ENCODE measurements at regions not wholly inside any gene's neighbourhood (a gene's known extent, or its start where the extent isn't known, plus 50 kb on each side); places are given as distances from the start of the nearest gene placed in this dataset.

GRCh38 chr22:22785316-22786065 lies 102.1 kb upstream of the IGLL5 start:
- intact Hi-C loops (cut with micrococcal nuclease; ENCODE audit: unreplicated experiment), result no loop called here
- CTCF ChIA-PET, result no interaction called here

GRCh38 chr22:22786301-22787115 lies 101.1 kb upstream of the IGLL5 start:
- no peak for TF ChIP-seq CTCF (conservative IDR thresholded peaks at IDR 0.05; ENCODE audit: low read depth, low read length)
- no peak for TF ChIP-seq EZH2 (IDR thresholded peaks at IDR 0.05; ENCODE audit: borderline replicate concordance, low read depth, low read length, poor library complexity, severe bottlenecking)
- Histone ChIP-seq H3K9me3 (ENCODE audit: low read depth, low read length, poor library complexity, severe bottlenecking) (no peaks in the 10 kb centered on the region), H3K27me3 (replicated peaks; ENCODE audit: insufficient read depth, low read depth, low read length, poor library complexity) (peaks cover 14% of the 10 kb centered on the region), H3K36me3 (ENCODE audit: insufficient read depth, low read length, poor library complexity, severe bottlenecking) (no peaks in the 10 kb centered on the region), H3K4me1 (ENCODE audit: insufficient read depth, low read length, poor library complexity, severe bottlenecking) (no peaks in the 10 kb centered on the region), H3K4me3 (ENCODE audit: low read depth, low read length, poor library complexity, severe bottlenecking) (no peak overlapping the region), H3K27ac (ENCODE audit: low read depth, low read length, poor library complexity, severe bottlenecking) (no peak overlapping the region)
- DNase-seq (ENCODE audit: low spot score), result no peak
- BruUV-seq (replicated peaks), result no TSS peak
- intact Hi-C loops (cut with micrococcal nuclease; ENCODE audit: unreplicated experiment), result no loop called here
- POLR2A ChIA-PET (ENCODE audit: low non-redundant PET), result no interaction called here
- CTCF ChIA-PET, result no interaction called here

More at GRCh38 chr22:22785316-22786065, 102.1 kb upstream of the IGLL5 start:
- Histone ChIP-seq H3K4me1 (ENCODE audit: insufficient read depth, low read length, poor library complexity, severe bottlenecking) (no peaks in the 10 kb centered on the region), H3K36me3 (ENCODE audit: insufficient read depth, low read length, poor library complexity, severe bottlenecking) (no peaks in the 10 kb centered on the region), H3K4me3 (ENCODE audit: low read depth, low read length, poor library complexity, severe bottlenecking) (no peak overlapping the region), H3K27ac (ENCODE audit: low read depth, low read length, poor library complexity, severe bottlenecking) (no peak overlapping the region), H3K9me3 (ENCODE audit: low read depth, low read length, poor library complexity, severe bottlenecking) (no peaks in the 10 kb centered on the region), H3K27me3 (replicated peaks; ENCODE audit: insufficient read depth, low read depth, low read length, poor library complexity) (peaks cover 14% of the 10 kb centered on the region)
- no TSS peak for BruUV-seq (replicated peaks)
- TF ChIP-seq EZH2 (IDR thresholded peaks at IDR 0.05; ENCODE audit: borderline replicate concordance, low read depth, low read length, poor library complexity, severe bottlenecking) (no peak), CTCF (conservative IDR thresholded peaks at IDR 0.05; ENCODE audit: low read depth, low read length) (no peak)
- POLR2A ChIA-PET (ENCODE audit: low non-redundant PET), result no interaction called here
- no peak for DNase-seq (ENCODE audit: low spot score)

GRCh38 chr22:22787151-22787550 lies 100.5 kb upstream of the IGLL5 start:
- H3K36me3 ChIP-seq (ENCODE audit: insufficient read depth, low read length, poor library complexity, severe bottlenecking), result no peaks in the 10 kb centered on the region
- no peaks in the 10 kb centered on the region for H3K9me3 ChIP-seq (ENCODE audit: low read depth, low read length, poor library complexity, severe bottlenecking)
- intact Hi-C loops (cut with micrococcal nuclease; ENCODE audit: unreplicated experiment), result no loop called here
- H3K4me3 ChIP-seq (ENCODE audit: low read depth, low read length, poor library complexity, severe bottlenecking), result no peak overlapping the region
- ChIA-PET CTCF (no interaction called here), POLR2A (ENCODE audit: low non-redundant PET) (no interaction called here)
- no peaks in the 10 kb centered on the region for H3K4me1 ChIP-seq (ENCODE audit: insufficient read depth, low read length, poor library complexity, severe bottlenecking)
- no peak for DNase-seq (ENCODE audit: low spot score)
- H3K27ac ChIP-seq (ENCODE audit: low read depth, low read length, poor library complexity, severe bottlenecking), result no peak overlapping the region
- H3K27me3 ChIP-seq (replicated peaks; ENCODE audit: insufficient read depth, low read depth, low read length, poor library complexity), result peaks cover 14% of the 10 kb centered on the region
- TF ChIP-seq CTCF (conservative IDR thresholded peaks at IDR 0.05; ENCODE audit: low read depth, low read length), result no peak
- no peak for TF ChIP-seq EZH2 (IDR thresholded peaks at IDR 0.05; ENCODE audit: borderline replicate concordance, low read depth, low read length, poor library complexity, severe bottlenecking)
- BruUV-seq (replicated peaks), result no TSS peak

Measured in A673 (cell line).